H1 (cell line): ENCODE measurements at regions not wholly inside any gene's neighbourhood (a gene's known extent, or its start where the extent isn't known, plus 50 kb on each side); places are given as distances from the start of the nearest gene placed in this dataset.
"Not testable (repeated sequence)": the region's sequence is repeated elsewhere in the genome, so short reads cannot be mapped to it uniquely, and the experiment has no call there.

Experiments used
- CTCF ChIA-PET: fragments of 300-600 bp; sonication (Branson Sonifier 250); formaldehyde crosslinking; loops from one replicate; lab custom pipeline; 2021; ENCODE audit not compliant: partially characterized antibody; lab: Charles Lee
- POLR2A ChIA-PET: fragments of 300-600 bp; sonication (Branson Sonifier 250); formaldehyde crosslinking; loops from one replicate; lab custom pipeline; 2021; ENCODE audit warnings: inconsistent platforms; ENCODE audit not compliant: partially characterized antibody; lab: Charles Lee
- DNase-seq, 2 experiments: peaks; one replicate each; pipeline versions ENCODE4 v3.0.0 to v3.0.0-alpha.2; 2010 to 2022; ENCODE audit warnings: low spot score in 2 of 2, low read depth in 1 of 2, mixed read lengths in 1 of 2
- FAIRE-seq: peaks from 2 replicates; lab custom pipeline; 2011; peaks lifted over from hg19 to GRCh38; lab: Jason Lieb, UNC
- H2AFZ ChIP-seq: 2 replicates; pipeline ENCODE4 v1.8.1; 2012; ENCODE audit warnings: low read length, inconsistent platforms
- H2AK5ac ChIP-seq: 2 replicates; pipeline ENCODE4 v1.6.1; 2013; ENCODE audit warnings: low read depth, low read length
- H2BK120ac ChIP-seq: replicated peaks from 2 replicates; pipeline ENCODE3; 2013; ENCODE audit warnings: low read depth, low read length, inconsistent platforms
- H2BK12ac ChIP-seq: 2 replicates; pipeline ENCODE4 v1.6.1; 2013; ENCODE audit warnings: low read depth, low read length
- H2BK15ac ChIP-seq: 2 replicates; pipeline ENCODE4 v1.6.1; 2013; ENCODE audit warnings: low read length
- H2BK20ac ChIP-seq: 2 replicates; pipeline ENCODE4 v1.6.1; 2013; ENCODE audit warnings: low read length
- H2BK5ac ChIP-seq: 2 replicates; pipeline ENCODE4 v1.6.1; 2013; ENCODE audit warnings: low read depth, low read length
- H3K14ac ChIP-seq: 2 replicates; pipeline ENCODE4 v1.6.1; 2013; ENCODE audit warnings: inconsistent platforms; ENCODE audit not compliant: insufficient read length
- H3K18ac ChIP-seq: 2 replicates; pipeline ENCODE4 v1.6.1; 2013; ENCODE audit warnings: low read length; ENCODE audit errors: extremely low read depth
- H3K23ac ChIP-seq: 2 replicates; pipeline ENCODE4 v1.6.1; 2013; ENCODE audit warnings: inconsistent platforms; ENCODE audit not compliant: insufficient read length
- H3K23me2 ChIP-seq: 2 replicates; pipeline ENCODE4 v1.6.1; 2013; ENCODE audit warnings: low read depth, low read length
- H3K27ac ChIP-seq: 2 replicates; pipeline ENCODE4 v1.6.1; 2011; ENCODE audit warnings: low read depth, low read length, inconsistent platforms
- H3K27me3 ChIP-seq, 4 experiments: replicated peaks in 1 of 4; 1 replicate in 1 of 4; 2 replicates in 3 of 4; pipeline versions ENCODE4 v1.6.1 to v1.8.1; 2011 to 2013; ENCODE audit warnings: low read length in 3 of 4, mild to moderate bottlenecking in 3 of 4, inconsistent platforms in 2 of 4, mixed read lengths in 2 of 4, moderate library complexity in 1 of 4; ENCODE audit not compliant: control insufficient read depth in 3 of 4, insufficient read depth in 3 of 4; ENCODE audit errors: extremely low read depth in 1 of 4
- H3K36me3 ChIP-seq, 4 experiments: 2 replicates each; pipeline versions ENCODE4 v1.6.1 to v1.8.1; 2011 to 2013; ENCODE audit warnings: mild to moderate bottlenecking in 4 of 4, low read length in 3 of 4, moderate library complexity in 2 of 4, control low read depth in 1 of 4, inconsistent platforms in 1 of 4; ENCODE audit not compliant: insufficient read depth in 4 of 4, control insufficient read depth in 2 of 4
- H3K4ac ChIP-seq: replicated peaks from 2 replicates; pipeline ENCODE3; 2013; ENCODE audit warnings: low read length, low read depth, mixed read lengths, inconsistent platforms; ENCODE audit not compliant: insufficient read length
- H3K4me1 ChIP-seq, 4 experiments: replicated peaks in 1 of 4; 1 replicate in 1 of 4; 2 replicates in 3 of 4; pipeline versions ENCODE4 v1.6.1 to v1.8.1; 2011 to 2013; ENCODE audit warnings: low read length in 3 of 4, inconsistent platforms in 2 of 4, mixed read lengths in 1 of 4; ENCODE audit not compliant: insufficient read depth in 4 of 4, control insufficient read depth in 3 of 4
- H3K4me2 ChIP-seq, 2 experiments: 2 replicates each; pipeline versions ENCODE4 v1.6.1 to v1.8.1; 2011 to 2013; ENCODE audit warnings: low read depth in 2 of 2, low read length in 2 of 2, control low read depth in 1 of 2, inconsistent platforms in 1 of 2, mild to moderate bottlenecking in 1 of 2; ENCODE audit not compliant: insufficient read depth in 1 of 2
- H3K4me3 ChIP-seq, 4 experiments: fragments of 200-600, 300-600 bp in 1 of 4; sonication (generic), shearing (Covaris generic), sonication (Bioruptor Twin) in 1 of 4; 2 replicates each; pipeline versions ENCODE4 v1.5.1 to v1.8.1; 2011 to 2016; ENCODE audit warnings: low read length in 4 of 4, low read depth in 3 of 4, control low read depth in 2 of 4, inconsistent platforms in 2 of 4, mild to moderate bottlenecking in 2 of 4, mixed read lengths in 1 of 4, moderate library complexity in 1 of 4; ENCODE audit not compliant: insufficient read depth in 2 of 4; ENCODE audit errors: extremely low read depth in 1 of 4
- H3K56ac ChIP-seq: replicated peaks from 2 replicates; pipeline ENCODE3; 2013; ENCODE audit warnings: low read depth, mild to moderate bottlenecking, mixed read lengths, low read length, inconsistent platforms; ENCODE audit not compliant: insufficient read length
- H3K79me1 ChIP-seq: 2 replicates; pipeline ENCODE4 v1.6.1; 2013; ENCODE audit warnings: low read depth, low read length, control low read depth
- H3K79me2 ChIP-seq, 2 experiments: 2 replicates each; pipeline versions ENCODE4 v1.6.1 to v1.8.1; 2012 to 2013; ENCODE audit warnings: low read length in 2 of 2, mild to moderate bottlenecking in 2 of 2, inconsistent platforms in 1 of 2; ENCODE audit not compliant: insufficient read depth in 2 of 2, control insufficient read depth in 1 of 2
- H3K9ac ChIP-seq, 4 experiments: replicated peaks in 1 of 4; 1 replicate in 1 of 4; 2 replicates in 3 of 4; pipeline versions ENCODE4 v1.6.1 to v1.8.1; 2011 to 2013; ENCODE audit warnings: low read depth in 3 of 4, low read length in 3 of 4, control low read depth in 2 of 4, mild to moderate bottlenecking in 2 of 4, moderate library complexity in 2 of 4, inconsistent platforms in 1 of 4; ENCODE audit errors: extremely low read depth in 1 of 4
- H3K9me3 ChIP-seq, 2 experiments: 2 replicates each; pipeline versions ENCODE4 v1.6.1 to v1.8.1; 2012 to 2013; ENCODE audit warnings: mild to moderate bottlenecking in 2 of 2, moderate library complexity in 2 of 2, control low read depth in 1 of 2, inconsistent platforms in 1 of 2, low read depth in 1 of 2, low read length in 1 of 2, mixed read lengths in 1 of 2; ENCODE audit not compliant: insufficient read depth in 2 of 2
- H4K20me1 ChIP-seq, 2 experiments: replicated peaks in 1 of 2; 2 replicates each; pipeline versions ENCODE3 to v1.8.1; 2011 to 2013; ENCODE audit warnings: inconsistent platforms in 2 of 2, low read length in 2 of 2, mild to moderate bottlenecking in 1 of 2; ENCODE audit not compliant: insufficient read depth in 2 of 2, control insufficient read depth in 1 of 2
- H4K5ac ChIP-seq: 2 replicates; pipeline ENCODE4 v1.6.1; 2013; ENCODE audit warnings: low read length, low read depth, mixed read lengths, inconsistent platforms; ENCODE audit not compliant: insufficient read length
- H4K8ac ChIP-seq: 2 replicates; pipeline ENCODE4 v1.8.0; 2013; ENCODE audit warnings: mild to moderate bottlenecking, moderate library complexity, low read length, inconsistent platforms; ENCODE audit not compliant: insufficient read depth; ENCODE audit errors: extremely low read depth
- H4K91ac ChIP-seq: replicated peaks from 2 replicates; pipeline ENCODE3; 2013; ENCODE audit warnings: low read length, mixed read lengths, inconsistent platforms; ENCODE audit not compliant: insufficient read length
- WGBS, 2 experiments: shearing (Covaris generic) in 1 of 2; methylation state at CpG; one replicate each; pipeline versions ENCODE4 v1.1.6 to v1.1.7; 2013 to 2015; ENCODE audit warnings: low lambda C conversion rate in 2 of 2, mixed read lengths in 2 of 2, inconsistent platforms in 1 of 2, low coverage in 1 of 2, missing lambda C conversion rate in 1 of 2; ENCODE audit not compliant: insufficient replicate concordance in 2 of 2, insufficient coverage in 1 of 2, insufficient read length in 1 of 2; ENCODE audit errors: extremely low coverage in 1 of 2, missing lambda C conversion rate in 1 of 2; 5-methylcytosine and 5-hydroxymethylcytosine counted together

GRCh38 chr7:50887061-50887460 is 104.4 kb upstream of the GRB10 start:
- FAIRE-seq, H4K20me1 ChIP-seq, H3K79me1 ChIP-seq, H2AFZ ChIP-seq, H4K5ac ChIP-seq, H3K23ac ChIP-seq, H3K4ac ChIP-seq, H2AK5ac ChIP-seq, POLR2A ChIA-PET, H3K4me2 ChIP-seq, H3K79me2 ChIP-seq, H4K8ac ChIP-seq, CTCF ChIA-PET, H3K56ac ChIP-seq, H3K27ac ChIP-seq, H2BK20ac ChIP-seq, H3K36me3 ChIP-seq, H3K23me2 ChIP-seq, H3K27me3 ChIP-seq, H4K91ac ChIP-seq, H2BK12ac ChIP-seq, H3K9ac ChIP-seq, H3K18ac ChIP-seq, H3K9me3 ChIP-seq, H3K4me1 ChIP-seq, H3K4me3 ChIP-seq, H2BK15ac ChIP-seq, H2BK5ac ChIP-seq, H3K14ac ChIP-seq, H2BK120ac ChIP-seq, DNase-seq: not testable (repeated sequence)
- 91% methylated on average over 6 of the region's 6 CpGs; no CpG with 5 or more reads in 1 of the 2 experiments for WGBS, 2 experiments
